HG03139 (cell line): ENCODE measurements at regions not wholly inside any gene's neighbourhood (a gene's known extent, or its start where the extent isn't known, plus 50 kb on each side); places are given as distances from the start of the nearest gene placed in this dataset.
"Not testable (repeated sequence)": the region's sequence is repeated elsewhere in the genome, so short reads cannot be mapped to it uniquely, and the experiment has no call there.

Experiments used
- ATAC-seq: cut with Tn5 transposase; IDR thresholded peaks from one replicate; pipeline ENCODE4 v1.9.1; 2021; ENCODE audit not compliant: unreplicated experiment

- no peak for ATAC-seq
These were observed 803.7 kb upstream of the ACVR2A start for GRCh38 chr2:147041121-147041494.

GRCh38 chr2:147040298-147041120 is 804.3 kb upstream of the ACVR2A start:
- no peak for ATAC-seq

GRCh38 chr2:147037048-147037447 is 807.8 kb upstream of the ACVR2A start:
- ATAC-seq, result no peak

DNA sequence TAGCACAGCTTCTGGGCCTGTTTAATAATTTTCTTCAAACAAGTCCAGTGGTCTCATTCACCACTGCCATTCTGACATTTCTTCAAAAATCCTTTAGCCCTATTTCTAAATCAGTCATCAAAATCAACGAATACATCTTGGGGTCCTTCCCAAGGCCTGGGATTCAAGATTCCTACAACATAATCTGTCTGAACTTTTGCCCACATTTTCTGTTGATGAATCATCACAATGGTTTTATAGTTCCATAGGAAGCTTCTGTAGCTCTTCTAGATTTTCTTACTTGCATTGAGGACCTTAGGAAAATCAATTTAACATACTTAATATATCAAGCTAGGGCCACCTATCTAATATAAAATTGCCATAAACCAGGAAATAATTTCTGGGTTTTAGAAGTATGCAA is 811.8 kb upstream of the ACVR2A start:
- ATAC-seq, result no peak

GRCh38 chr2:147031897-147032296 is 812.9 kb upstream of the ACVR2A start:
- ATAC-seq, result no peak

GRCh38 chr2:147030966-147031720 is 813.7 kb upstream of the ACVR2A start:
- no peak for ATAC-seq

DNA sequence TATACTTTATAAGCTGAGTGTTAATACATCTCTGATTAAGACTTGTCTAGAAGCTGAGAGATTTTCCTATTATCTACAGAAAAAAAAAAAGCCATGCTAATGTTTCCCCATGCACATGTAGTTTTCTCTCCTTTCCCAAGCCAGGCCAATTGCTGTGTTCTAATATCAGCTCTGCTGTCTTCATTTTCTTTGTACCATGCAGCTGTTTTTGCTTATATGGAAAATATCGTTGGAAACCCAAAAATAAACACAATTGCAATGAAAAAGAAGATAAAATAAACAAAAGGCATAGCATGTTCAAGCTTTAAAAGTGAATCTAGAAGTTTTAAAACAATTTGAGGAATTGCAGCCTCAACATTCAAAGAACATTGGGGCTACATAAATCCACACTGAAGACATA is 817.4 kb upstream of the ACVR2A start:
- ATAC-seq, result no peak

GRCh38 chr2:147026664-147027295 is 818.0 kb upstream of the ACVR2A start:
- ATAC-seq, result no peak

GRCh38 chr2:147025646-147026585 is 818.9 kb upstream of the ACVR2A start:
- ATAC-seq, result no peak

- ATAC-seq, result no peak
These were observed 825.5 kb upstream of the ACVR2A start for GRCh38 chr2:147019311-147019710.

GRCh38 chr2:147017951-147018645 is 826.7 kb upstream of the ACVR2A start:
- ATAC-seq, result no peak

DNA sequence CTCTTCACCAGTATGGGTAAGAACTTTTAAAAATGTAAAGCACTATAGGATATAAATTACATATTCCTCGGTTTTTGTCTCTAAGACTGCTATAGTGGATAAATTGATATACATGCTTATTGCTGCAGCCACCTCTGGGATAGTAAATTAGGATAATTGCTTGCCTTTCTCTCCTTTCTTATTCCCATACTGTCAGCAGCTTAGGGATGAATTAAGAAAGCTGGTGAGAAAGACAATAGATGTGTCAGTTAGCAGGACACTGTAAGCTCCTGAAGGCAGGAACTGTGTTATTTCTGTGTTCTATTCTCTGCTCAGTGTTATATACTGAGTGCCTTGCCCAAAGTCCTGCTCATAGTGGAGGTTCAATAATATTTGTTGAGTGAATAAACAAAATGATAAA is 828.6 kb upstream of the ACVR2A start:
- no peak for ATAC-seq

GRCh38 chr2:147015591-147015990 is 829.2 kb upstream of the ACVR2A start:
- ATAC-seq, result no peak

DNA sequence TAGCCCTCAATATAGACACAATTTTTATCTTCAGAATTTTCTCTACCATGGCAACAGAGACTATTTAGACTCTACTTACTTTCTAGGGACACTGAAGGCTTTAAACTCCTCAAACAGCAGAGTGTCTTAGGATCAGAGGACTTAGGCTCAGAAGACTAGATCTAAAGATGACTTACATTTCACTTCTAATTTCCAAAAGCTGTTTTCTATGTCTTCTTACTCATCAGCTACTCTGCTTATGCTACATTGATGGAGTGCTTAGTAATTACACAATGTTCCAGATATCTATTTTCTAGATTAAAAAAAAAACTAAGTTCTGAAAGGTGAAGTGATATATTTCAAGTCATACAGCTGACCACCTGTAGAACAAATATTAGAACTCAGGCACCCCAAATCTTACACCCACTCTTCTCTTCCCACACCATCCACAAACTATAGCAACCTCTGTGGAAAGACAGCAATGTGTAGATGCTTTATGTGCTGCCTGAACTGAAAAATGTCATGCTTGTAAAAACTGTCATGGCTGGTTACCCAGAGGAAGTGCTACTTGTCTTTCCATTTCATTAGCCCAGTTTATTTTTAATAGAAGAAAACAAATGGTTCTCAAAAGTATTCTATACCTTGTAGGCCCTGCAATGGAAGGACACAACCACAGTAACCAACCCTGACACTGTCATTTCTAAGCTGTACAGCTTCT is 831.0 kb upstream of the ACVR2A start:
- ATAC-seq, result no peak

GRCh38 chr2:147008481-147008880 is 836.3 kb upstream of the ACVR2A start:
- no peak for ATAC-seq

DNA sequence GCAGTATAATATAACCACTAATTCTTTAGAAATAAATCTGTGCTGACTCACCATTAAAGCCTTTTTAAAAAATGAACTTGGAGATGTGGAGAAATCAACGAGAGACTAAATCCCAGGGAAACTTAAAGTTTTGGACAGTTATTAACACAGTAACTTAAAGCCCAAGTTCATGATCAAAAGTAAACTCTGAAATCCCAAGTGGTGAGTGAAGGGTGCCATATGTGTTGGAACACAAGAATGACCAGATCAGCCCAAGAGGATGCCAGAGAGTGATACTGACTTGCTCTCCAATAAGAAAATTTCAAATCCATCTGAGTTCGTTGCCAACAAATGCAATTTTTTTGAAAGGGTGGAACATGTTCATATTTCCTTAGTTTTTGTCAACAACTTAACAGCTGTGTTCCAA is 838.1 kb upstream of the ACVR2A start:
- ATAC-seq, result no peak

- no peak for ATAC-seq
These were observed 841.7 kb upstream of the ACVR2A start for GRCh38 chr2:147003081-147003480.

GRCh38 chr2:147002256-147002655 is 842.6 kb upstream of the ACVR2A start:
- no peak for ATAC-seq

- no peak for ATAC-seq
These were observed 843.8 kb upstream of the ACVR2A start for GRCh38 chr2:147001061-147001460.

DNA sequence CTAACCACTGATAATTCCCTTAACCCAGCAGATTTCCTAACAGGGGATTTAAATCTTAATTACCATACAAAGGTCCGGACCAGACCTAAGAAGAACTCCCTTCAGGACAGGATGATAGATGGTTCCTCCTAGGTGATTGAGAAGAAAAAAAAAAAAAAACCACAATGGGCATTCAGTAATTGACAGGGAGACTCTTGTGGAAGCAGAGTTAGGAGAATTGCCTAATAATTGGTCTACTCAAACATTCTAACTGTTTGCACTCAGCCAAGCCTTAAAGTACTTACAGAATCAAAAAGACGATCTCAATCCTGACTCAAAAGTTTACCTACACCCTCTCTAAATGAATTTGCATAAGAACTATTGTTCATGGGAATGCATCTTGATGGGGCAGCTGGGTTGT is 844.7 kb upstream of the ACVR2A start:
- not testable (repeated sequence) for ATAC-seq
